Progenitor cell of endocrine pancreas (in vitro differentiated cells): ENCODE measurements at regions not wholly inside any gene's neighbourhood (a gene's known extent, or its start where the extent isn't known, plus 50 kb on each side); places are given as distances from the start of the nearest gene placed in this dataset.

Experiments
- DNase-seq: peaks from one replicate; pipeline ENCODE4 v3.0.0; 2021; ENCODE audit warnings: low spot score; ENCODE audit not compliant: unreplicated experiment
- H3K27ac Mint-ChIP-seq: 2 replicates; pipeline ENCODE4 v1.8.0; 2021; ENCODE audit warnings: mild to moderate bottlenecking, moderate library complexity, mixed read lengths
- H3K27me3 Mint-ChIP-seq: 2 replicates; pipeline ENCODE4 v1.8.0; 2021; ENCODE audit warnings: mixed read lengths
- H3K36me3 Mint-ChIP-seq: 2 replicates; pipeline ENCODE4 v1.8.0; 2022; ENCODE audit warnings: mixed read lengths; ENCODE audit not compliant: insufficient read depth
- H3K4me1 Mint-ChIP-seq: 2 replicates; pipeline ENCODE4 v1.8.0; 2021; ENCODE audit warnings: low read depth, mixed read lengths
- H3K4me3 Mint-ChIP-seq: 2 replicates; pipeline ENCODE4 v1.8.0; 2021; ENCODE audit warnings: low read depth, mild to moderate bottlenecking, moderate library complexity, mixed read lengths
- H3K9me3 Mint-ChIP-seq: 2 replicates; pipeline ENCODE4 v1.8.0; 2021; ENCODE audit warnings: low read depth, mixed read lengths
- TF ChIP-seq, protein P1 (sequence below): fragments of 200-600 bp; sonication (generic); IDR thresholded peaks from one replicate; pipeline ENCODE4 v1.5.0; 2021; ENCODE audit warnings: antibody characterized with exemption, mild to moderate bottlenecking; ENCODE audit not compliant: unreplicated experiment

DNA sequence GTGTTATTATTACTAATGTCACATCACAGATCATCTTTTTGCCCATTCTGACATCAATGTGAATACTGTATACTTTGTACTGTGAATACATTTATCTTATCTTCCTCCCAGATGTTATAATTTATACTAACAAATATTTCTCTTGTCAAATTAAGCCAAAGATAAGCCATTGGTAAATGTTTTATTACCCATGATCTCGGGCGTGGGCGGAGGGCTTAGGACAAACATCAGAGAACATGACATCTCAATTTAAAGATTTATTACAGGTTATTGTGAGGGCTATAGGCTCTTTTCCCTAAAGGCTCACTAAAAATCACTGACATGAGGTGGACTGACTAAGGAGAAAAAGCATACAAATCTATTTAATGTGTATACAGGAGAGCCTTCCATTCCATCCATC, 58.2 kb upstream of the DGKB start:
- TF ChIP-seq, protein P1, sequence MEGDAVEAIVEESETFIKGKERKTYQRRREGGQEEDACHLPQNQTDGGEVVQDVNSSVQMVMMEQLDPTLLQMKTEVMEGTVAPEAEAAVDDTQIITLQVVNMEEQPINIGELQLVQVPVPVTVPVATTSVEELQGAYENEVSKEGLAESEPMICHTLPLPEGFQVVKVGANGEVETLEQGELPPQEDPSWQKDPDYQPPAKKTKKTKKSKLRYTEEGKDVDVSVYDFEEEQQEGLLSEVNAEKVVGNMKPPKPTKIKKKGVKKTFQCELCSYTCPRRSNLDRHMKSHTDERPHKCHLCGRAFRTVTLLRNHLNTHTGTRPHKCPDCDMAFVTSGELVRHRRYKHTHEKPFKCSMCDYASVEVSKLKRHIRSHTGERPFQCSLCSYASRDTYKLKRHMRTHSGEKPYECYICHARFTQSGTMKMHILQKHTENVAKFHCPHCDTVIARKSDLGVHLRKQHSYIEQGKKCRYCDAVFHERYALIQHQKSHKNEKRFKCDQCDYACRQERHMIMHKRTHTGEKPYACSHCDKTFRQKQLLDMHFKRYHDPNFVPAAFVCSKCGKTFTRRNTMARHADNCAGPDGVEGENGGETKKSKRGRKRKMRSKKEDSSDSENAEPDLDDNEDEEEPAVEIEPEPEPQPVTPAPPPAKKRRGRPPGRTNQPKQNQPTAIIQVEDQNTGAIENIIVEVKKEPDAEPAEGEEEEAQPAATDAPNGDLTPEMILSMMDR = no peak
- Mint-ChIP-seq H3K36me3 (no peaks in the 10 kb centered on the region), H3K9me3 (no peaks in the 10 kb centered on the region), H3K27me3 (no peaks in the 10 kb centered on the region), H3K4me1 (no peaks in the 10 kb centered on the region), H3K4me3 (no peak overlapping the region), H3K27ac (no peak overlapping the region)
- DNase-seq = no peak

DNA sequence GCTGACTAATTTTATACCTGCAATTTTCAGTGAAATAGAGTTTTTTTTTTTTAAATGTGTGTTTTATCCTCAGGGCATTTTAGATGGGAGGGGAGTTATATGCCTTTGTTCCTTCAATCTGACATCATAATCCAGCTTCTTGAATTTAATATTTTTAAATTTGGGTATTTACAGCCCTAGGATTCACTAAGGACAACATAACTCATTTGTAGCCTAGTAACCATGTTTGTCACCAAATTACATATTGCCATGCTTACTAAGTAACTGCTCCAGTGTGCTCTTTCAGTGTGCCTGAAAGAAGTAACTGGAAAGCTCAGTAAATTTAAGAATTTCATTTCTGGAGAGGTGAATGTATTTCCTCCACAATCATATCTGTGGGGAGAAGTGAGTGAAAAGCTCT, 56.8 kb upstream of the DGKB start:
- DNase-seq = no peak
- H3K4me3 Mint-ChIP-seq = no peak overlapping the region
- no peaks in the 10 kb centered on the region for H3K36me3 Mint-ChIP-seq
- H3K4me1 Mint-ChIP-seq = no peaks in the 10 kb centered on the region
- H3K27me3 Mint-ChIP-seq = no peaks in the 10 kb centered on the region
- no peak overlapping the region for H3K27ac Mint-ChIP-seq
- H3K9me3 Mint-ChIP-seq = no peaks in the 10 kb centered on the region
- TF ChIP-seq, protein P1 = no peak

DNA sequence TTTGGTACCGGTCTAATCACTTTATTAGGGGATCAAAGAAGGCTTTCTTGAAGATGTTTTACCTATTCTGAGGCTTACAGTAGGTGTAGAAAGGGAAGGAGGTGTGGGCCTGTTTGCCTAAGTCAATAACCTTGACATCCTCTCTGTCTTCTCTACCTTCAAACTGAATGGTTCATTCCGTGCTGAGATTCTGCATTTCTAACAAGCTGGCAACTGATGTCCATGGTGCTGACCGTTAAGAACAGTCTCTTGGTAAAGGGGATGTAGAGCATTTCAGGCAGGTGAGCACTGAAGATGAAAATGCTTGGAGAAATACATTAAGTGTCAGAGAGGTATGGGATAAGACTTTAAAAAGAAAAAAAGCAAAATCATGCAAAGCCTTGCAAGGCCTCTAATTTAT, 51.5 kb upstream of the DGKB start:
- H3K4me3 Mint-ChIP-seq = no peak overlapping the region
- TF ChIP-seq, protein P1 = no peak
- no peak overlapping the region for H3K27ac Mint-ChIP-seq
- DNase-seq = no peak
- no peaks in the 10 kb centered on the region for H3K9me3 Mint-ChIP-seq
- no peaks in the 10 kb centered on the region for H3K4me1 Mint-ChIP-seq
- no peaks in the 10 kb centered on the region for H3K36me3 Mint-ChIP-seq
- H3K27me3 Mint-ChIP-seq = no peaks in the 10 kb centered on the region
